ENCODE measurements at regions not wholly inside any gene's neighbourhood (a gene's known extent, or its start where the extent isn't known, plus 50 kb on each side); places are given as distances from the start of the nearest gene placed in this dataset.

DNA sequence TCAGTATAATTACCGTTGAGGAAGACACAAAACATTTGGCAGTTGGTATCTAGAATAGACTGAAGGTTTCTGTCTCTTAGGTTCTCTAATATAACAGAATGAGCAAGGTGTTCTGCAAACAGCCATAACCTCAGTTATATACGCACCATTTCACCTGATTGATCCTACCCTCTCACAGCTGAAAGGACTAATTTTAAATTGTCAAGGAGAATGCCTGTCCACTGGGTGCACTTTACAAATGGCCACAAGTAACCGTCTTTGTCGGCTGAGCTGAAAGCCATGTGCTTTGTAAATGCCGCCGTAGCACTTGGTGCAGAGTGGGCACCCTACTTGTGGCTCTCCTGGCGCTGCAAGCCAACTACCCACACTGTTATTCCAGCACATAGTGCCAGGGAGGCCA is 466.3 kb downstream of the AACS start:
- TF ChIP-seq, protein P1, sequence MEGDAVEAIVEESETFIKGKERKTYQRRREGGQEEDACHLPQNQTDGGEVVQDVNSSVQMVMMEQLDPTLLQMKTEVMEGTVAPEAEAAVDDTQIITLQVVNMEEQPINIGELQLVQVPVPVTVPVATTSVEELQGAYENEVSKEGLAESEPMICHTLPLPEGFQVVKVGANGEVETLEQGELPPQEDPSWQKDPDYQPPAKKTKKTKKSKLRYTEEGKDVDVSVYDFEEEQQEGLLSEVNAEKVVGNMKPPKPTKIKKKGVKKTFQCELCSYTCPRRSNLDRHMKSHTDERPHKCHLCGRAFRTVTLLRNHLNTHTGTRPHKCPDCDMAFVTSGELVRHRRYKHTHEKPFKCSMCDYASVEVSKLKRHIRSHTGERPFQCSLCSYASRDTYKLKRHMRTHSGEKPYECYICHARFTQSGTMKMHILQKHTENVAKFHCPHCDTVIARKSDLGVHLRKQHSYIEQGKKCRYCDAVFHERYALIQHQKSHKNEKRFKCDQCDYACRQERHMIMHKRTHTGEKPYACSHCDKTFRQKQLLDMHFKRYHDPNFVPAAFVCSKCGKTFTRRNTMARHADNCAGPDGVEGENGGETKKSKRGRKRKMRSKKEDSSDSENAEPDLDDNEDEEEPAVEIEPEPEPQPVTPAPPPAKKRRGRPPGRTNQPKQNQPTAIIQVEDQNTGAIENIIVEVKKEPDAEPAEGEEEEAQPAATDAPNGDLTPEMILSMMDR (conservative IDR thresholded peaks at IDR 0.05), result no peak
- no peak overlapping the region for H3K27ac ChIP-seq

DNA sequence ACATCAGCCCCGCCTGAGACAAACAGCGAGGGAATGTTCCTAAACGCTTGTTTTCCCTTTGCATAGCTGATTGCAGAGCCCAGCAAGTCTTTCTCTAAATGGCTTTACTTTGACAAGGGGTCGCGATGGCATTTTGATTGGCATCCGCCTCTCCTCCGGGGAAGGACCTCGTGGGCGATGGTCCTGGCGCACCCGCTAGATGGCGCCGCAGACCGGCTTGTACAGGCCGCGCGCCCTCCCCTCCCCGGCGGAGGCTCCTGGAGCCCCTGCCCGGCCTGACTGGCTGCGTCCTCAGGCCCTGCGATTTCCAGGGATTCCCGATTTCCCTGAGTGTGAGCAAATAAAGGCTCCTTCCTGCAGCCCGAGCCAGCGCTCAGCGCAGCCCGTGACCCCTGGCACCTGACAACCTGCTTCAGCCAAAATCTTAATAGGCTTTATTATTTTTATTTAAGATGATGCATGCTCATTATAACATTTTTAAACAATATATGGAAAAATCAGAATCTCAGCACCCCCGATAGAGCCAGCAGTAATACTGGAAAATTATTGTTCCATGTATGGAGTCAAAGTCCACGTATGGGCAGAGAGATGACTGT is 468.3 kb downstream of the AACS start:
- no peak overlapping the region for H3K27ac ChIP-seq

DNA sequence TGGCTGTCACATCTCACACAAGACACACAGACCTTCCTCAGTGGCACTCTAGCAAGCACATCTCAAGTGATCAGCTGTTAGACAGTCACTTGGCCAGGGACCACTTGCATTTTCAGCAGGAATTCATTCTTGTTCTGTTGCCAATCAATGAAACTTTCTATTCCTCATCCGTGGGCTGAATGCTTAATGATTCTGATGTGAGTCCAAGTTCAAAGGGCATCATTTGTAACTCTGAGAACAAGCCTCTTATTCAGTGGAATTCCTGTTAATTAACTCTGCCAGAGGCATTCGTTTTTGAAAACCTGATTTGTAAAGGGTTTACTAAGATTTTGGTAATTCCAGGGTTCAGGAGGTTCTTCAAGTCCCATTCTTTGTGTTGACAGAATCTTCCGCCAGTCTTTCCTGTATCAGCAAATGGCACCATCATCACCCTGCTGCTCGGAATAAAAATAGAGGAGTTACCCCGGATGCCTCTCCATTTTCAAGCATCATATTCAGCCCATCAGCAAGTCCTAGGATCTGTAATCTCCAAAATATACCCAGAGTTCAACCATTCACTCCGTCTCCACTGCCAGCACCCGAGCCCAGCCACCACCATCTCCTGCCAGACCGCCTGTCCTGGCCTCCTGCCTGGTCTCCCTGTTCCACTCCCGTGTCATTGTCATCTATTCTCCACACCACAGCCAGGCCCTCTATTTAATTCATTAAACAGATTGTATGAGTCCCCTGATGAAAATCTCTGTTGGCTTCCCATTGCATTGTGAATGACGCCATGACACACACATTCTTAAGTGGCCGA is 473.4 kb downstream of the AACS start:
- TF ChIP-seq, protein P1 (conservative IDR thresholded peaks at IDR 0.05), result no peak
- H3K27ac ChIP-seq, result no peak overlapping the region

More for the DNA sequence above, 468.3 kb downstream of the AACS start:
- TF ChIP-seq, protein P1 (conservative IDR thresholded peaks at IDR 0.05), result peak; percentile 97

DNA sequence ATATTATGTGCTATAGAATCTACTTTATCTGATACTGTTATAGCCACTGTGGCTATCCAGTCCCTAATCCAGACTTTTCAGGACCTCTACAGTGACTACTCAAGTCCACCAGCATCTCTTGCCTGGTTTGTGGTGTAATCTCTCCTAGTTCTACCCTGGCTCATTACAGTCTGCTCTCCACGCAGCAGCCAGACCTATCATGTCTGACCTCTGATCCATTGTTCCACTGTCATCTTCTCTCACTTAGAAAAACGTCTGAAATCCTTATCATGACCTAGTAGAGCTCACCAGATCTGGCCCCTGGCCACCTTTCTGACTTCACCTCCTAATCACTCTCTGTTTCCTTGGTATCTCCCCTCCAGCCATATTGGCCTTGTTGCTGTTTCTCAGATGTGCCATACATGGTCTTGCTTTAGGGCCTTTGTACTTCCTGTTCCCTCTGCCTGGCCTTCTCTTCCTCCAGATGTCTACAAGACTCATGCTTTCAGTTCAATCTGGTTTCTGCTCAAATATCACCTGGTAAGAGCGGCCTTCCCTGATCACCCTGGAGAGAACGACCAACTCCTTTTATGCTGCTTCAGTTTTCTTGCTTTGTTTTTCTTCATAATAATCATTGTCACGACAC is 475.5 kb downstream of the AACS start:
- H3K27ac ChIP-seq, result no peak overlapping the region
- TF ChIP-seq, protein P1 (conservative IDR thresholded peaks at IDR 0.05), result no peak

DNA sequence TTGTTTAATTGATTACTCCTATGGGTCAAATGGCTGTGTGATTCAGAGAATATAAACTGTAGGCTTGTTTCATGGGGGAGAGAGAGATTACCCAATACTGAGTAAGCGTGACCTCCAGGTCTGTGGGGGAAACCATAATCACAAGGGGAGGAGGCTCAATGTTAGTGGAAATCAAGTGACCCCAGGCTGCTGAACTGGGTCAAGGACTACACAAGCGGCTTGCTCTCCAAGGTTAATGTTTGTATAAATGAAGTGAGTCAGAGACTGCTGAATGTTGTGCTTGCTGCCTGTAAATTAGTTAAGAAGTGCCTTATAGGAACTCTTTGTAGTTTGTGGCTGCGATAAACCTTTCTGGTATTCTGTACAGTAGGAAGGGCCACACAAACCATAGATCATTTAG is 479.7 kb downstream of the AACS start:
- TF ChIP-seq, protein P1 (conservative IDR thresholded peaks at IDR 0.05), result no peak
- H3K27ac ChIP-seq, result no peak overlapping the region

DNA sequence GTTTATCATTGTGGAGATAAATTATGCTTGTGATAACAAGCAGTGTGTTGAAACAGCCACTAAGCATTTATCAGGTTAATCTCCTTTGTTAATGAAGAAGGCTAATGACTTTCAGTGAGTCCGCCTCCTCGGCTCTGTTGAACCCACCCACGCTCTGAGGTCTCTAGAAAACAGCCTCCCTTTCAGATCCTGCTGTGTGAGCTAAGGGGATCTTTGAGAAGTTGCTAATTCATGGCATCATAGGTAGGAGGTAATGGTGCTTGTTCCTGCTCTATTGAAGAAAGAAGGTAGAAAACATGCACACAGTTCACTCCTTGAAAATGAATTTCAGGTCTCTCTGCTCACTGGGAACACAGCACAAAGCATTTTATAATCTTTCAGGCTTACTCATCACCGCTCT is 483.9 kb downstream of the AACS start:
- no peak overlapping the region for H3K27ac ChIP-seq
- TF ChIP-seq, protein P1 (conservative IDR thresholded peaks at IDR 0.05), result no peak

DNA sequence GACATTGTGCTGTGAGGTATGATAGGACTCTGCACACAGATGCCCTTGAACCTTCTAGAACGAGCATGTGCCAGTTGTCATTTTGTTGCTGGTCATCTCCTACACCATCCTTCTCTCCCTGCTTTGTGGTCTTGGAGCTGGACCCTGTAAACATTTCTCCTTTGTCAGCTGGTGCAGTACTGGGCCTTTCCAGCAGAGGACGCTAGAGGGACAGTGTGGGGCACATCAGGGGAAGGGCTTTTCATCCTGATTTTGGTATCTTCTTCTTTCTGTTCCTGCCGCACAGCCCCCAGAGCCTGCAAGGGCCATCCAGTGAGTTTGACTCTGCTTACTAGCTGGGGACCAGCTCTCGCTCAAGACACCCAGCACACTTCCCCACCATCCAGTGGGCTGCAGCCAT is 484.6 kb downstream of the AACS start:
- TF ChIP-seq, protein P1 (conservative IDR thresholded peaks at IDR 0.05), result peak; percentile 53
- H3K27ac ChIP-seq, result no peak overlapping the region

Measured in VCaP (cell line).